GM12878 (cell line): ENCODE measurements at regions not wholly inside any gene's neighbourhood (a gene's known extent, or its start where the extent isn't known, plus 50 kb on each side); places are given as distances from the start of the nearest gene placed in this dataset.

ENCODE experiments used
- ATAC-seq: fragments of 200-7000 bp; cut with Tn5 transposase; 3 replicates; pipeline ENCODE4 v1.9.1; 2020; ENCODE audit warnings: mild to moderate bottlenecking, moderate library complexity
- BruUV-seq: library from RNA; stranded (reverse); fragments of 400-500 nt; replicated peaks from 2 replicates; lab custom pipeline; 2021; lab: Mats Ljungman, UMichigan
- CTCF ChIA-PET: fragments of 300-600 bp; sonication (Branson Sonifier 250); formaldehyde crosslinking; extraction: SDS; loops from one replicate; lab custom pipeline; 2021; ENCODE audit warnings: inconsistent platforms; lab: Yijun Ruan, JAX
- POLR2A ChIA-PET: fragments of 350-600 bp; formaldehyde crosslinking; extraction: SDS; loops from one replicate; lab custom pipeline; 2021; ENCODE audit warnings: inconsistent platforms; lab: Charles Lee
- RAD21 ChIA-PET: fragments of 300-600 bp; sonication (Branson Sonifier 250); formaldehyde crosslinking; loops from one replicate; lab custom pipeline; 2023; ENCODE audit warnings: antibody characterized with exemption; ENCODE audit not compliant: unreplicated experiment; lab: Charles Lee
- SMC1A ChIA-PET: fragments of 300-600 bp; sonication (Branson Sonifier 250); formaldehyde crosslinking; loops from one replicate; lab custom pipeline; 2023; ENCODE audit not compliant: unreplicated experiment, uncharacterized antibody; lab: Charles Lee
- DNase-seq: peaks from one replicate; pipeline ENCODE4 v3.0.0-alpha.2; 2011; ENCODE audit warnings: low read depth, low spot score
- FAIRE-seq: peaks from 3 replicates; lab custom pipeline; 2011; peaks lifted over from hg19 to GRCh38; lab: Jason Lieb, UNC
- H2AFZ ChIP-seq: 2 replicates; pipeline ENCODE4 v1.6.0; 2011; ENCODE audit warnings: low read depth, low read length, control low read depth; ENCODE audit not compliant: control insufficient read depth
- H3K27ac ChIP-seq: 2 replicates; pipeline ENCODE4 v1.5.1; 2011; ENCODE audit warnings: control low read depth; ENCODE audit not compliant: control insufficient read depth, insufficient read depth
- H3K27me3 ChIP-seq, 2 experiments: replicated peaks in 1 of 2; 2 replicates each; pipeline versions ENCODE4 v1.6.0 to v1.6.1; 2011; ENCODE audit warnings: low read length in 1 of 2; ENCODE audit not compliant: control insufficient read depth in 2 of 2, insufficient read depth in 2 of 2
- H3K36me3 ChIP-seq, 2 experiments: 2 replicates each; pipeline ENCODE4 v1.5.1; 2011; ENCODE audit warnings: low read length in 1 of 2; ENCODE audit not compliant: control insufficient read depth in 2 of 2, insufficient read depth in 2 of 2
- H3K4me1 ChIP-seq: 2 replicates; pipeline ENCODE4 v1.6.1; 2011; ENCODE audit warnings: mild to moderate bottlenecking, low read length, moderate library complexity, mixed read lengths; ENCODE audit not compliant: control insufficient read depth, insufficient read depth
- H3K4me2 ChIP-seq: 2 replicates; pipeline ENCODE4 v1.6.0; 2011; ENCODE audit warnings: control low read depth; ENCODE audit not compliant: control insufficient read depth, insufficient read depth
- H3K4me3 ChIP-seq: fragments of 200-600 bp; sonication (generic); 2 replicates; pipeline ENCODE4 v1.5.1; 2016
- H3K79me2 ChIP-seq: 2 replicates; pipeline ENCODE4 v1.6.0; 2011; ENCODE audit warnings: low read length; ENCODE audit not compliant: control insufficient read depth, insufficient read depth
- H3K9ac ChIP-seq: 2 replicates; pipeline ENCODE4 v1.8.0; 2011; ENCODE audit warnings: low read length, control low read depth, mixed read lengths; ENCODE audit not compliant: control insufficient read depth, insufficient read depth
- H3K9me3 ChIP-seq: replicated peaks from 3 replicates; pipeline ENCODE4 v1.5.1; 2011; ENCODE audit warnings: mild to moderate bottlenecking, low read length; ENCODE audit not compliant: control insufficient read depth, insufficient read depth
- H4K20me1 ChIP-seq: 2 replicates; pipeline ENCODE4 v1.6.0; 2011; ENCODE audit not compliant: control insufficient read depth, insufficient read depth
- EED ChIP-seq: sonication (generic); IDR thresholded peaks from 2 replicates; pipeline ENCODE4 v1.6.1; 2016; ENCODE audit warnings: antibody characterized with exemption, low read depth
- FOS ChIP-seq: IDR thresholded peaks from 3 replicates; pipeline ENCODE4 v1.6.1; 2011; ENCODE audit warnings: borderline replicate concordance; ENCODE audit not compliant: insufficient read length; ENCODE audit errors: extremely low read depth
- FOXM1 ChIP-seq: IDR thresholded peaks from 2 replicates; pipeline ENCODE4 v1.6.1; 2012; ENCODE audit warnings: low read depth, mild to moderate bottlenecking, inconsistent platforms, low read length, moderate library complexity
- GATAD2B ChIP-seq: fragments of 450-650 bp; conservative IDR thresholded peaks from 2 replicates; pipeline ENCODE4 v1.6.1; 2017; ENCODE audit warnings: low read depth, mild to moderate bottlenecking, moderate library complexity
- HDAC2 ChIP-seq: fragments of 200-600 bp; sonication (generic); IDR thresholded peaks from 2 replicates; pipeline ENCODE4 v1.6.1; 2017
- MXI1 ChIP-seq: fragments of 150-350 bp; IDR thresholded peaks from 2 replicates; pipeline ENCODE4 v1.6.1; 2011; ENCODE audit warnings: low read depth, mild to moderate bottlenecking, inconsistent platforms, low read length, improper control_type of control experiment
- NBN ChIP-seq: fragments of 450-650 bp; IDR thresholded peaks from 2 replicates; pipeline ENCODE4 v1.6.1; 2016
- SREBF2 ChIP-seq: IDR thresholded peaks from 2 replicates; pipeline ENCODE4 v1.6.1; 2012; ENCODE audit warnings: mild to moderate bottlenecking, low read length
- SRF ChIP-seq, 2 experiments: IDR thresholded peaks; 2 replicates each; pipeline ENCODE4 v1.6.1; 2011; ENCODE audit warnings: low read depth in 2 of 2, low read length in 2 of 2, mild to moderate bottlenecking in 1 of 2, moderate library complexity in 1 of 2
- TBL1XR1 ChIP-seq: IDR thresholded peaks from 2 replicates; pipeline ENCODE4 v1.6.1; 2012; ENCODE audit warnings: low read depth, low read length, improper control_type of control experiment
- TCF3 ChIP-seq: IDR thresholded peaks from 2 replicates; pipeline ENCODE4 v1.6.1; 2012; ENCODE audit warnings: low read depth, mild to moderate bottlenecking, low read length, borderline replicate concordance; ENCODE audit not compliant: insufficient read depth
- ZNF622 ChIP-seq: fragments of 450-650 bp; IDR thresholded peaks from 2 replicates; pipeline ENCODE4 v1.6.1; 2017; ENCODE audit warnings: mild to moderate bottlenecking, inconsistent platforms
- WGBS: methylation state at CpG from one replicate; pipeline ENCODE4 v1.1.6; 2016; ENCODE audit warnings: low lambda C conversion rate; ENCODE audit not compliant: insufficient replicate concordance, insufficient coverage; ENCODE audit errors: missing lambda C conversion rate; 5-methylcytosine and 5-hydroxymethylcytosine counted together
- in situ Hi-C: fragments of 300-500 bp; cut with MboI; formaldehyde crosslinking; loops from 9 replicates; pipeline ENCODE4 v1.14.3; 2018; ENCODE audit warnings: mixed read lengths
- intact Hi-C: fragments of 100-400 bp; cut with micrococcal nuclease; formaldehyde crosslinking; loops from one replicate; pipeline ENCODE4 v1.14.2; 2022; ENCODE audit not compliant: unreplicated experiment
- TF ChIP-seq, protein P1 (sequence below): fragments of 150-350 bp; IDR thresholded peaks from 2 replicates; pipeline ENCODE4 v1.6.1; 2016; ENCODE audit warnings: low read depth, low read length
- TF ChIP-seq, protein P2 (sequence below): fragments of 450-650 bp; IDR thresholded peaks from 2 replicates; pipeline ENCODE4 v1.6.1; 2017; ENCODE audit warnings: borderline replicate concordance

DNA sequence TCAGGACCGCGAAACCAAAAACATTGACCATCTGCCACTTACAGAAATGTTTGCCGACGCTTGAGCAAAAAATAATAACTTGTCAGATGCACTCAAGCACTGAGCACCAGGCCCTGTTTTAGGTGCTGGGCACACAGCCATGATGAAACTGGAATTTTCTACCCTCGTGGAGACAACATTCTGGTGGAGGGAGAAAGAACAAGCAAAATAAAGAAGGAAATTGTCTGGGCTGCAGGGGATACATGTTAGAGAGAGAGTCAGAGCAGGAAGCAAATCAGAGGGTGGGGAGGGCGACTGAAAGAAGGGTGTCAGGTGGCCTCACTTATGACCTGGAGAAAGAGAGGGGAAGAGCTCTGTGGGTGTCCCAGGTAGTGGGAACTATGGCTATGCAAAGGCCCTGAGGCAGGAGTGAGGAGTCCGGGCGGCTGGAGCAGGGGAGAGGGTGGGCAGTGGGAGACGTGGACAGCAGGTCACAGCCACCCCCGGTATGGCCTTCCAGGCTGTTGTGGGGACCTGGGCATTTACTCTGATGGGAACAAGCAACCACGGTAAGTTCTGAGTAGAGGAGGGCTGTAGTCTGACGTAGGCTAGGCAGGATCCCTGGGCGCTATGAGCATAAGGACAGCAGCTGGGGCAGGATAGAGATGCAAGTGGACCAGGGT, 78.8 kb downstream of the MYEOV start:
- no peak overlapping the region for H3K27ac ChIP-seq
- no peak overlapping the region for H2AFZ ChIP-seq
- no peaks in the 10 kb centered on the region for H3K27me3 ChIP-seq
- no peaks in the 10 kb centered on the region for H3K4me1 ChIP-seq
- WGBS = 61% methylated on average over 13 of the region's 13 CpGs
- peaks cover 4% of the 10 kb centered on the region; the same call in 2 of the 3 replicates for H3K9me3 ChIP-seq
- no peak for FAIRE-seq
- ChIA-PET SMC1A (interaction anchor here (0.6 kb wide), 1 partner anchor 75 kb away, joined by 3 read pairs; no protein-coding TSS in a partner anchor), CTCF (interaction anchor here (1.3 kb wide), 1 partner anchor 10 kb away, joined by 3 read pairs; no protein-coding TSS in a partner anchor), POLR2A (no interaction called here), RAD21 (no interaction called here)
- no peak for DNase-seq
- no peaks in the 10 kb centered on the region for H3K36me3 ChIP-seq
- H3K4me3 ChIP-seq = no peak overlapping the region
- in situ Hi-C loops (no loop called here), intact Hi-C loops (no loop called here)
- H3K4me2 ChIP-seq = no peak overlapping the region
- BruUV-seq = no TSS peak
- no peak for ATAC-seq
- H4K20me1 ChIP-seq = no peaks in the 10 kb centered on the region
- no peak overlapping the region for H3K9ac ChIP-seq
- TF ChIP-seq FOXM1 = no peak
- no peak for TF ChIP-seq ZNF622
- no peak for TF ChIP-seq GATAD2B
- no peak for TF ChIP-seq NBN
- TF ChIP-seq, protein P1, sequence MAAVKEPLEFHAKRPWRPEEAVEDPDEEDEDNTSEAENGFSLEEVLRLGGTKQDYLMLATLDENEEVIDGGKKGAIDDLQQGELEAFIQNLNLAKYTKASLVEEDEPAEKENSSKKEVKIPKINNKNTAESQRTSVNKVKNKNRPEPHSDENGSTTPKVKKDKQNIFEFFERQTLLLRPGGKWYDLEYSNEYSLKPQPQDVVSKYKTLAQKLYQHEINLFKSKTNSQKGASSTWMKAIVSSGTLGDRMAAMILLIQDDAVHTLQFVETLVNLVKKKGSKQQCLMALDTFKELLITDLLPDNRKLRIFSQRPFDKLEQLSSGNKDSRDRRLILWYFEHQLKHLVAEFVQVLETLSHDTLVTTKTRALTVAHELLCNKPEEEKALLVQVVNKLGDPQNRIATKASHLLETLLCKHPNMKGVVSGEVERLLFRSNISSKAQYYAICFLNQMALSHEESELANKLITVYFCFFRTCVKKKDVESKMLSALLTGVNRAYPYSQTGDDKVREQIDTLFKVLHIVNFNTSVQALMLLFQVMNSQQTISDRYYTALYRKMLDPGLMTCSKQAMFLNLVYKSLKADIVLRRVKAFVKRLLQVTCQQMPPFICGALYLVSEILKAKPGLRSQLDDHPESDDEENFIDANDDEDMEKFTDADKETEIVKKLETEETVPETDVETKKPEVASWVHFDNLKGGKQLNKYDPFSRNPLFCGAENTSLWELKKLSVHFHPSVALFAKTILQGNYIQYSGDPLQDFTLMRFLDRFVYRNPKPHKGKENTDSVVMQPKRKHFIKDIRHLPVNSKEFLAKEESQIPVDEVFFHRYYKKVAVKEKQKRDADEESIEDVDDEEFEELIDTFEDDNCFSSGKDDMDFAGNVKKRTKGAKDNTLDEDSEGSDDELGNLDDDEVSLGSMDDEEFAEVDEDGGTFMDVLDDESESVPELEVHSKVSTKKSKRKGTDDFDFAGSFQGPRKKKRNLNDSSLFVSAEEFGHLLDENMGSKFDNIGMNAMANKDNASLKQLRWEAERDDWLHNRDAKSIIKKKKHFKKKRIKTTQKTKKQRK = no peak
- TF ChIP-seq HDAC2 = no peak
- no peak for TF ChIP-seq TBL1XR1
- TF ChIP-seq FOS = no peak
- TF ChIP-seq SRF (IDR thresholded peaks at IDR 0.05; ENCODE audit: low read depth in 2 of 2, low read length in 2 of 2) = no peak
- no peak for TF ChIP-seq SREBF2
- TF ChIP-seq, protein P2, sequence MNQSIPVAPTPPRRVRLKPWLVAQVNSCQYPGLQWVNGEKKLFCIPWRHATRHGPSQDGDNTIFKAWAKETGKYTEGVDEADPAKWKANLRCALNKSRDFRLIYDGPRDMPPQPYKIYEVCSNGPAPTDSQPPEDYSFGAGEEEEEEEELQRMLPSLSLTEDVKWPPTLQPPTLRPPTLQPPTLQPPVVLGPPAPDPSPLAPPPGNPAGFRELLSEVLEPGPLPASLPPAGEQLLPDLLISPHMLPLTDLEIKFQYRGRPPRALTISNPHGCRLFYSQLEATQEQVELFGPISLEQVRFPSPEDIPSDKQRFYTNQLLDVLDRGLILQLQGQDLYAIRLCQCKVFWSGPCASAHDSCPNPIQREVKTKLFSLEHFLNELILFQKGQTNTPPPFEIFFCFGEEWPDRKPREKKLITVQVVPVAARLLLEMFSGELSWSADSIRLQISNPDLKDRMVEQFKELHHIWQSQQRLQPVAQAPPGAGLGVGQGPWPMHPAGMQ = no peak
- TF ChIP-seq MXI1 = no peak
- no peak for TF ChIP-seq TCF3
- TF ChIP-seq EED = no peak
- H3K79me2 ChIP-seq = no peaks in the 10 kb centered on the region
